HepG2 (cell line): ENCODE measurements at regions not wholly inside any gene's neighbourhood (a gene's known extent, or its start where the extent isn't known, plus 50 kb on each side); places are given as distances from the start of the nearest gene placed in this dataset.

Experiments
- CBX1 ChIP-seq: IDR thresholded peaks from one replicate; pipeline ENCODE4 v1.6.1; 2016; ENCODE audit warnings: antibody characterized with exemption, low read depth
- CBX2 ChIP-seq, 2 experiments: fragments of 200-600 bp in 1 of 2; sonication (generic); formaldehyde crosslinking in 1 of 2; IDR thresholded peaks; 2 replicates each; pipeline versions ENCODE4 v1.7.0 to v1.8.1; 2018 to 2022; ENCODE audit warnings: low read depth in 2 of 2, low read length in 1 of 2, mild to moderate bottlenecking in 1 of 2, missing genetic modification reagents in 1 of 2
- MXI1 ChIP-seq: IDR thresholded peaks from 3 replicates; pipeline ENCODE4 v1.6.1; 2012; ENCODE audit warnings: low read depth, low read length, inconsistent platforms, borderline replicate concordance
- SMYD3 ChIP-seq: sonication (generic); formaldehyde crosslinking; IDR thresholded peaks from 2 replicates; pipeline ENCODE4 v1.8.1; 2023; ENCODE audit warnings: mild to moderate bottlenecking, missing genetic modification reagents
- U2AF2 ChIP-seq: fragments of 200-400 bp; formaldehyde crosslinking; IDR thresholded peaks from 2 replicates; pipeline ENCODE4 v1.6.1; 2017; ENCODE audit warnings: low read depth, mild to moderate bottlenecking, low read length
- ZNF570 ChIP-seq: sonication (generic); formaldehyde crosslinking; IDR thresholded peaks from 2 replicates; pipeline ENCODE4 v1.4.0; 2020; ENCODE audit warnings: mild to moderate bottlenecking, missing genetic modification reagents, borderline replicate concordance
- TF ChIP-seq, protein P1 (sequence below): sonication (generic); formaldehyde crosslinking; IDR thresholded peaks from 2 replicates; pipeline ENCODE4 v1.5.0; 2020; ENCODE audit warnings: mild to moderate bottlenecking, missing genetic modification reagents, moderate library complexity

DNA sequence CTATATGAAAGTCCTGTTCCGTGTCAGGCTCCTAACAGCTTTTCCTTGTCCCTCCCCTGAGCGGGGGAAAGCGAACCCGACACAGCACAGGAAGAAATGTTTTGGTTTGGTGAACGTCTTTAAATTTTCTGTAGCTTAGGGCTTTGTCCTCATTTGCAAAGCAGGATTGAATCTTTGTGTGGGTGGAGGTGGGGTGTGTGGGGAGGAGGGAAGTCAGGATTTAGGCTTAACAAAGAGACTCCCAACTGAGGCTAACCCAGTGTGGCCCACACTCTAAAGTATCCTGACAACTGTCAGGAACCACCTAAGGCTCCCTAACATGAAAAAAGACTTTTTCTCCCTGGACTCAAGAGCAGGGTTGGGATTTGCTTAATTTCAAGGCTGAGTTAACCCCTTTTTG is 376.2 kb upstream of the C1orf174 start:
- TF ChIP-seq U2AF2 (no peak), SMYD3 (CRISPR knock-in tag) (no peak), CBX1 (no peak), CBX2 (IDR thresholded peaks at IDR 0.05; ENCODE audit: low read depth, low read length) (no peak), CBX2 (CRISPR knock-in tag; IDR thresholded peaks at IDR 0.05; ENCODE audit: low read depth) (no peak), MXI1 (no peak), ZNF570 (CRISPR knock-in tag) (no peak)
- TF ChIP-seq, protein P1, sequence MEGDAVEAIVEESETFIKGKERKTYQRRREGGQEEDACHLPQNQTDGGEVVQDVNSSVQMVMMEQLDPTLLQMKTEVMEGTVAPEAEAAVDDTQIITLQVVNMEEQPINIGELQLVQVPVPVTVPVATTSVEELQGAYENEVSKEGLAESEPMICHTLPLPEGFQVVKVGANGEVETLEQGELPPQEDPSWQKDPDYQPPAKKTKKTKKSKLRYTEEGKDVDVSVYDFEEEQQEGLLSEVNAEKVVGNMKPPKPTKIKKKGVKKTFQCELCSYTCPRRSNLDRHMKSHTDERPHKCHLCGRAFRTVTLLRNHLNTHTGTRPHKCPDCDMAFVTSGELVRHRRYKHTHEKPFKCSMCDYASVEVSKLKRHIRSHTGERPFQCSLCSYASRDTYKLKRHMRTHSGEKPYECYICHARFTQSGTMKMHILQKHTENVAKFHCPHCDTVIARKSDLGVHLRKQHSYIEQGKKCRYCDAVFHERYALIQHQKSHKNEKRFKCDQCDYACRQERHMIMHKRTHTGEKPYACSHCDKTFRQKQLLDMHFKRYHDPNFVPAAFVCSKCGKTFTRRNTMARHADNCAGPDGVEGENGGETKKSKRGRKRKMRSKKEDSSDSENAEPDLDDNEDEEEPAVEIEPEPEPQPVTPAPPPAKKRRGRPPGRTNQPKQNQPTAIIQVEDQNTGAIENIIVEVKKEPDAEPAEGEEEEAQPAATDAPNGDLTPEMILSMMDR (CRISPR knock-in tag), result no peak
